ENCODE measurements at regions not wholly inside any gene's neighbourhood (a gene's known extent, or its start where the extent isn't known, plus 50 kb on each side); places are given as distances from the start of the nearest gene placed in this dataset.
A peak's percentile ranks its signal among the peaks of the same experiment; 100 is the strongest.

DNA sequence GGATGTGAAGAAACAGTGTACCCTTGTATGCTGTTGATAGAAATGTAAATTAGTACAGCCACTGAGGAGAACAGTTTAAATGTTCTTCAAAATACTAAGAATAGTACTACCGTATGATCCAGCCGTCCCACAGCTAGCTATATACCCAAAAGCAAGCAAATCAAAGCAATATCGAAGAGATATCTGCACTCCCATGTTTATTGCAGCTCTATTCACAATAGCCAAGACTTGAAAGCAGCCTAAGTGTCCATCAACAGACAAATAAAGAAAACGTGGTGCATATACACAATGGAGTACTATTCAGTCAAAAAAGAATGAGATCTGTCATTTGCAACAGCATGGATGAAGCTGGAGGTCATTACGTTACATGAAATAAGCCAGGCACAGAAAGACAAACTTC is 88.5 kb upstream of the SLC38A4 start:
- H3K27me3 ChIP-seq (ENCODE audit: insufficient read depth, low read length): no peaks in the 10 kb centered on the region
- peaks cover 10 to 12% of the 10 kb centered on the region in 2 donors for H3K27me3 Mint-ChIP-seq
- no peak overlapping the region for H3K27ac Mint-ChIP-seq
- no peak overlapping the region for H3K4me3 Mint-ChIP-seq
- no peak overlapping the region for H3K27ac ChIP-seq (ENCODE audit: low read depth, low read length)
- ChIA-PET POLR2A (ENCODE audit: partially characterized antibody) (interaction anchor here (0.6 kb wide), 1 partner anchor 397 kb away, joined by 3 read pairs; no protein-coding TSS in a partner anchor), CTCF (ENCODE audit: partially characterized antibody) (no interaction called here)
- H3K36me3 ChIP-seq (ENCODE audit: insufficient read depth, low read length): no peaks in the 10 kb centered on the region
- no peaks in the 10 kb centered on the region for H3K9me3 ChIP-seq (ENCODE audit: control insufficient read depth in 1 of 2, low read length in 2 of 2)
- no peak for DNase-seq
- no peaks in the 10 kb centered on the region for H3K4me1 ChIP-seq (ENCODE audit: insufficient read depth, low read length)
- H3K9me3 Mint-ChIP-seq: peaks cover 3 to 26% (median 14%) of the 10 kb centered on the region in 8 donors
- no peak overlapping the region for H3K4me3 ChIP-seq (ENCODE audit: low read length in 2 of 2)
- no peaks in the 10 kb centered on the region for H3K4me1 Mint-ChIP-seq
- intact Hi-C loops (cut with micrococcal nuclease): no loop called here
- H3K36me3 Mint-ChIP-seq: no peaks in the 10 kb centered on the region

DNA sequence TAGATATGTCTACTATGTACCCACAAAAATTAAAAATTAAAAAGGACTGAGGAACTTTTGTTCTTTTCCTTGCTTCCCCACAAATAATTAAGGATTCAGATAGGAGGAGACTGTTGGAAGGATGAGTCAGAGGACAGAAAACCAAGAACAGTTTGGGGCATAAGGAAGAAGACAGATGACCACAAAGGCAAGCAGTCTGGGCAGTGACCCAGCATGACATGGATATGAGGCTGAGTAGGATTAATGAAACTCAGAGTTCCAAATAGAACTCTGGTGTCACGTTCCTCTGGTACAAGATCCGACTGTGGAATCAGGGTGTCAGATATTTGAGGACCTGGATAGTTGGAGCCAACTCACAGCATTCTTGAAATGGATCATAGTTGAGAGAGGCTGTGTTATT is 89.3 kb upstream of the SLC38A4 start:
- CTCF ChIA-PET (ENCODE audit: partially characterized antibody): no interaction called here
- no peak overlapping the region for H3K27ac ChIP-seq (ENCODE audit: low read depth, low read length)
- intact Hi-C loops (cut with micrococcal nuclease): no loop called here
- Mint-ChIP-seq H3K36me3 (no peaks in the 10 kb centered on the region), H3K4me3 (no peak overlapping the region), H3K9me3 (peaks cover 1 to 18% (median 8%) of the 10 kb centered on the region in 8 donors), H3K27ac (no peak overlapping the region), H3K27me3 (peaks cover 6 to 8% of the 10 kb centered on the region in 2 donors), H3K4me1 (no peaks in the 10 kb centered on the region)
- H3K4me1 ChIP-seq (ENCODE audit: insufficient read depth, low read length): no peaks in the 10 kb centered on the region
- no peak overlapping the region for H3K4me3 ChIP-seq (ENCODE audit: low read length in 2 of 2)
- H3K36me3 ChIP-seq (ENCODE audit: insufficient read depth, low read length): no peaks in the 10 kb centered on the region
- no peak for DNase-seq
- no peaks in the 10 kb centered on the region for H3K27me3 ChIP-seq (ENCODE audit: insufficient read depth, low read length)
- POLR2A ChIA-PET (ENCODE audit: partially characterized antibody): no interaction called here
- H3K9me3 ChIP-seq (ENCODE audit: control insufficient read depth in 1 of 2, low read length in 2 of 2): no peaks in the 10 kb centered on the region

DNA sequence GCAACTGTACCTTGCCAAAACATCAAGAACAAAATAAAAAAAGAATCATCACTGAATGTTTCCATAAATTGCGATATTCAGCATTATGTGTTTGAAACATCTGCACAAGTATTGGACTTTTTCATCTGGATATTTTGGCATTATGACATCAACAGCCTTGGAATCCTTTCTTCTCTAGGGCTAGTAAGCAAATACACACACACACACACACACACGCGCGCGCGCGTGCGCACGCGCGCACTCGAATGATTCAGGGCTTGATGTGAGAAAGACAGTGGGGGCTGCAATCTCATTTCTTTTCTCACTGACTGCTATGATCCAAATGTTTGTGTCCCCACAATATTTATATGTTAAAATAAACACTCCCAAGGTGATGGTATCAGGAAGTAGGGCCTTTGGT is 90.0 kb upstream of the SLC38A4 start:
- ChIA-PET CTCF (ENCODE audit: partially characterized antibody) (no interaction called here), POLR2A (ENCODE audit: partially characterized antibody) (no interaction called here)
- Mint-ChIP-seq H3K36me3 (no peaks in the 10 kb centered on the region), H3K4me1 (no peaks in the 10 kb centered on the region), H3K27me3 (peaks cover 6 to 8% of the 10 kb centered on the region in 2 donors), H3K4me3 (no peak overlapping the region), H3K9me3 (peaks cover 0 to 13% (median 4%) of the 10 kb centered on the region in 8 donors), H3K27ac (no peak overlapping the region)
- Histone ChIP-seq H3K4me1 (ENCODE audit: insufficient read depth, low read length) (no peaks in the 10 kb centered on the region), H3K9me3 (ENCODE audit: control insufficient read depth in 1 of 2, low read length in 2 of 2) (no peaks in the 10 kb centered on the region), H3K36me3 (ENCODE audit: insufficient read depth, low read length) (no peaks in the 10 kb centered on the region), H3K27me3 (ENCODE audit: insufficient read depth, low read length) (no peaks in the 10 kb centered on the region), H3K27ac (ENCODE audit: low read depth, low read length) (no peak overlapping the region), H3K4me3 (ENCODE audit: low read length in 2 of 2) (no peak overlapping the region)
- no peak for DNase-seq
- intact Hi-C loops (cut with micrococcal nuclease): no loop called here

DNA sequence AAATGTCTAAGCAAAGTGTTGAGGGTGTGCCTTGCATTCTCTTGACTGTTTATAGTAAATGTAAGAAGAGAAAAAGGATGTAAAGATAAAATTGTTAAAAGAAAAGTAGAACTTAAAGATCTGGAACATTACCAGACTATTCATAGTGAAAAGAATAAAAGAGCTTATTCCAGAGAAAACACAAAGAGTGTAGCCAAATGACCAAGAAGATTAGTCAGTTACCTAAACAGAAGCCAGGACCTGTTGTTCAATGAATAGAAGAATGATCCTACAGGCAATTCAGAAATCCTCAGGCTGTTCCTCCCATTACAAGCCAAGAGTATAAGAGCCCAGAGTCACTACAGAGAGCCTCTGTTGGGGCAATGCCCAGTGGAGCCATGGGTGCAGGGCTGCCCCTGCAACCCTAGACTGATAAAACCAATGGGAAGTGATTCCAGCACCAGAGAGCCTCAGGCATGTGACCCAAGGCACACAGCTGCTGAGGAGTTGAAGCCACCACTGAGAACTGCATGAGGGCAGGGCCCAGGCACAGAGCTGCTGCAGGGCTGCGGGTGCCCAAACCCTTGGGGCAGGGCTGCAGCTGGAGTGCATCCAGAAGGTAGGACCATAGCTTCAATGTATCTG is 91.1 kb upstream of the SLC38A4 start:
- Mint-ChIP-seq H3K27ac (peak overlapping the region in 1 of 7 donors; percentile 34), H3K9me3 (peaks cover 0 to 12% (median 2%) of the 10 kb centered on the region in 8 donors), H3K36me3 (no peaks in the 10 kb centered on the region), H3K4me1 (no peaks in the 10 kb centered on the region), H3K4me3 (no peak overlapping the region), H3K27me3 (peaks cover 6 to 8% of the 10 kb centered on the region in 2 donors)
- intact Hi-C loops (cut with micrococcal nuclease): no loop called here
- POLR2A ChIA-PET (ENCODE audit: partially characterized antibody): no interaction called here
- no peak overlapping the region for H3K4me3 ChIP-seq (ENCODE audit: low read length in 2 of 2)
- no peak for DNase-seq
- H3K9me3 ChIP-seq (ENCODE audit: control insufficient read depth in 1 of 2, low read length in 2 of 2): no peaks in the 10 kb centered on the region
- CTCF ChIA-PET (ENCODE audit: partially characterized antibody): no interaction called here
- H3K27me3 ChIP-seq (ENCODE audit: insufficient read depth, low read length): no peaks in the 10 kb centered on the region
- H3K27ac ChIP-seq (ENCODE audit: low read depth, low read length): no peak overlapping the region
- H3K36me3 ChIP-seq (ENCODE audit: insufficient read depth, low read length): no peaks in the 10 kb centered on the region
- H3K4me1 ChIP-seq (ENCODE audit: insufficient read depth, low read length): no peaks in the 10 kb centered on the region

DNA sequence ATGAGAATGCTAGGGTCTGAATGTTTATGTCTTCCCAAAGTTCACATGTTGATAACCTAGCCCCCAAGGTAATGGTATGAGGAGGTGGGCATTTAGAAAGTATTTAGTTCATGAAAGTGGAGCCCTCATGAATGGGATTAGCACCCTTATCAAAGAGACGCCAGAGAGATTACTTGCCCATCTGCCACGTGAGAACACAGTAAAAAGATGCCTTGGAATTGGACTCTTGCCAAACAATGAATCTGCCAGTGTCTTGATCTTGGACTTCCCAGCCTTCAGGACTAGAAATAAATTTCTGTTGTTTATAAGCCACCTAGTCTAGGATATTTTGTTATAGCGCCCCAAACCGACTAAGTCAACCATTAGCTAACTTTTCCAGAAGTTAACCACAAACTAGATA is 92.0 kb upstream of the SLC38A4 start:
- intact Hi-C loops (cut with micrococcal nuclease): no loop called here
- Mint-ChIP-seq H3K9me3 (peaks cover 0 to 8% (median 0%) of the 10 kb centered on the region in 8 donors), H3K4me3 (no peak overlapping the region), H3K36me3 (no peaks in the 10 kb centered on the region), H3K27ac (no peak overlapping the region), H3K27me3 (peaks cover 2 to 5% of the 10 kb centered on the region in 2 donors), H3K4me1 (no peaks in the 10 kb centered on the region)
- H3K4me1 ChIP-seq (ENCODE audit: insufficient read depth, low read length): no peaks in the 10 kb centered on the region
- POLR2A ChIA-PET (ENCODE audit: partially characterized antibody): no interaction called here
- DNase-seq: no peak
- CTCF ChIA-PET (ENCODE audit: partially characterized antibody): no interaction called here
- no peaks in the 10 kb centered on the region for H3K36me3 ChIP-seq (ENCODE audit: insufficient read depth, low read length)
- no peak overlapping the region for H3K27ac ChIP-seq (ENCODE audit: low read depth, low read length)
- no peak overlapping the region for H3K4me3 ChIP-seq (ENCODE audit: low read length in 2 of 2)
- H3K9me3 ChIP-seq (ENCODE audit: control insufficient read depth in 1 of 2, low read length in 2 of 2): no peaks in the 10 kb centered on the region
- no peaks in the 10 kb centered on the region for H3K27me3 ChIP-seq (ENCODE audit: insufficient read depth, low read length)

DNA sequence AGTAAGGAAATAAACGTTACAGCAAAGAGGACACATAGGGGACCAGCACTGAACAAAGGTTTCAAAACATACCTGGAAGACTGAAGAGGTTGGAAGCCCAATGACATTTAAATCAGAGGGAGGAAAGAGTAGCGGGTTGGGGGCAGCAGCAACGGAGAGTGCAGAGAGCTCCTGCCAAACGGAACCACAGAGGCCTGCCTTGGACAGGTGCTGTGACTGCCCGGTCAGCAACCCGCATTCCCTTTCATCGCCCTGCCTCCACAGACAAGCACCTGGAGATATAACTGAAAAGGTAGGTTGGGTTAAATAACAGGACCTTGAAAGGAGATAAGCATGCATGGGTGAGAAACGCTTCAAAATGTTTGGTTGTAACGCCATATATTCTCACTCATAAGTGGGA is 92.8 kb upstream of the SLC38A4 start:
- Mint-ChIP-seq H3K4me3 (no peak overlapping the region), H3K9me3 (peaks cover 0 to 5% (median 0%) of the 10 kb centered on the region in 8 donors), H3K36me3 (no peaks in the 10 kb centered on the region), H3K4me1 (no peaks in the 10 kb centered on the region), H3K27me3 (peaks cover 2 to 4% of the 10 kb centered on the region in 2 donors), H3K27ac (no peak overlapping the region)
- Histone ChIP-seq H3K27ac (ENCODE audit: low read depth, low read length) (no peak overlapping the region), H3K4me1 (ENCODE audit: insufficient read depth, low read length) (no peaks in the 10 kb centered on the region), H3K27me3 (ENCODE audit: insufficient read depth, low read length) (no peaks in the 10 kb centered on the region), H3K9me3 (ENCODE audit: control insufficient read depth in 1 of 2, low read length in 2 of 2) (no peaks in the 10 kb centered on the region), H3K36me3 (ENCODE audit: insufficient read depth, low read length) (no peaks in the 10 kb centered on the region), H3K4me3 (ENCODE audit: low read length in 2 of 2) (no peak overlapping the region)
- intact Hi-C loops (cut with micrococcal nuclease): no loop called here
- ChIA-PET POLR2A (ENCODE audit: partially characterized antibody) (no interaction called here), CTCF (ENCODE audit: partially characterized antibody) (no interaction called here)
- DNase-seq: no peak

DNA sequence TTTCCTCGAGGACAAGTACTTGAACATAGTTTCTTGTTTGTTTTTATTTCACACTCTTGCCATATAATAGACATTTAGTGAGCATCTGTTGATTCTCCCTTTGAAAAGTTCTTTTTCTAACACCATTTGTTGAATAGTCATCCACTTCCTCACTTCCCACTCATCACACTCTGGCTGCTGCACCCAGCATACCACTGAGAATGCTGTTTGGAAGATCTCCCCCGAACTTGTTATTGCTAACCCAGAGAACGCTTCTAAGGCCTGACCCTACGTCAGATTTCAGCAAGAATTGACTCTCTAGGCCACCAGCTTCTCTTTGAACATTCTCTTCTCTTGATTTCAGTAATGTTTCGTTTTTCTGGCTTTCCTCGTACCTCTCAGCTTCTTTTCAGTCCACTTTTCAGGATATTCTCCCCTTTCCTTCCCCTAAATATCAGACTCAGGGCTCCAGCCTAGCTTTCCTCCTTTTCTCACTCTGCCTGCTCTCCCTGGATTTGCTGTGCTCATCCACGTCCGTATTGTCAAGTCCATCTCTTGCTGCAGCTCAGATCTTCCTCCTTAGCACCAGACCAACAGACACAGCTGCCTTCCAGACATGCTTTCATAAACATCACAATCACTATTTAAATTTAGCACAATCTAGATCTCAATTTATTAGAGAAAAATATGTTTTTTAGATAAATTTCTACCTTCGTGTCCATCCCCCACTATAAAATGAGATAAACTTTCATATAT is 94.0 kb upstream of the SLC38A4 start:
- H3K4me1 ChIP-seq (ENCODE audit: insufficient read depth, low read length): no peaks in the 10 kb centered on the region

More for the DNA sequence above, 94.0 kb upstream of the SLC38A4 start:
- Histone ChIP-seq H3K36me3 (ENCODE audit: insufficient read depth, low read length) (no peaks in the 10 kb centered on the region), H3K27me3 (ENCODE audit: insufficient read depth, low read length) (no peaks in the 10 kb centered on the region), H3K9me3 (ENCODE audit: control insufficient read depth in 1 of 2, low read length in 2 of 2) (no peaks in the 10 kb centered on the region), H3K27ac (ENCODE audit: low read depth, low read length) (no peak overlapping the region), H3K4me3 (ENCODE audit: low read length in 2 of 2) (no peak overlapping the region)
- peak overlapping the region in 1 of 7 donors; percentile 26 for H3K27ac Mint-ChIP-seq
- intact Hi-C loops (cut with micrococcal nuclease): no loop called here
- no peaks in the 10 kb centered on the region for H3K4me1 Mint-ChIP-seq
- CTCF ChIA-PET (ENCODE audit: partially characterized antibody): no interaction called here
- H3K4me3 Mint-ChIP-seq: no peak overlapping the region
- POLR2A ChIA-PET (ENCODE audit: partially characterized antibody): no interaction called here
- peaks cover 0 to 3% (median 0%) of the 10 kb centered on the region in 8 donors for H3K9me3 Mint-ChIP-seq
- H3K36me3 Mint-ChIP-seq: no peaks in the 10 kb centered on the region
- DNase-seq: no peak
- H3K27me3 Mint-ChIP-seq: peaks cover 3 to 4% of the 10 kb centered on the region in 2 donors

Measured in CD4-positive, alpha-beta memory T cell (primary cell).